ENCODE measurements at regions not wholly inside any gene's neighbourhood (a gene's known extent, or its start where the extent isn't known, plus 50 kb on each side); places are given as distances from the start of the nearest gene placed in this dataset.

GRCh38 chr22:49037701-49038245, 789.9 kb downstream of the BRD1 start:
- no peak for TF ChIP-seq MXI1 (IDR thresholded peaks at IDR 0.05; ENCODE audit: borderline replicate concordance, low read depth, low read length)
- TF ChIP-seq CTCF (conservative IDR thresholded peaks at IDR 0.05; ENCODE audit: low read depth, low read length): no peak

All from IMR-90 (cell line).